HCT116 (cell line): ENCODE measurements at regions not wholly inside any gene's neighbourhood (a gene's known extent, or its start where the extent isn't known, plus 50 kb on each side); places are given as distances from the start of the nearest gene placed in this dataset.

Experiments used
- ATAC-seq: fragments of 200-7000 bp; cut with Tn5 transposase; 2 replicates; pipeline ENCODE4 v1.9.1; 2020; ENCODE audit warnings: mild to moderate bottlenecking, moderate library complexity
- BruUV-seq: library from RNA; stranded (reverse); fragments of 400-500 nt; replicated peaks from 2 replicates; lab custom pipeline; 2021; lab: Mats Ljungman, UMichigan
- CTCF ChIA-PET: fragments of 300-600 bp; sonication (Branson Sonifier 250); formaldehyde crosslinking; loops from one replicate; lab custom pipeline; 2021; ENCODE audit warnings: antibody characterized with exemption; lab: Charles Lee
- POLR2A ChIA-PET: fragments of 300-600, 350-600 bp; sonication (Branson Sonifier 250); formaldehyde crosslinking; loops from one replicate; lab custom pipeline; 2021; ENCODE audit warnings: antibody characterized with exemption; lab: Charles Lee
- RAD21 ChIA-PET, 2 experiments: fragments of 300-600 bp; sonication (Branson Sonifier 250); formaldehyde crosslinking; loops; one replicate each; lab custom pipeline; 2023; ENCODE audit warnings: low total read pairs in 2 of 2; ENCODE audit not compliant: uncharacterized antibody in 2 of 2, unreplicated experiment in 2 of 2, low non-redundant PET in 1 of 2; lab: Charles Lee
- DNase-seq: peaks from one replicate; pipeline ENCODE4 v3.0.0-alpha.2; 2010; ENCODE audit warnings: low read depth, low spot score
- H2AFZ ChIP-seq: fragments of 200-600 bp; shearing (Covaris generic), sonication (generic); 2 replicates; pipeline ENCODE4 v1.6.1; 2017; ENCODE audit warnings: low read depth, mixed run types, mixed read lengths, antibody characterized with exemption, low read length; ENCODE audit not compliant: poor library complexity, severe bottlenecking
- H3K27ac ChIP-seq: 2 replicates; pipeline ENCODE4 v1.5.1; 2012; ENCODE audit warnings: low read depth, low read length
- H3K27me3 ChIP-seq: fragments of 200-600 bp; sonication (generic); 2 replicates; pipeline ENCODE4 v1.6.1; 2016; ENCODE audit warnings: mixed run types, low read length, mixed read lengths; ENCODE audit not compliant: insufficient read depth
- H3K36me3 ChIP-seq, 2 experiments: fragments of 200-500 bp in 1 of 2; fragments of 200-600 bp in 1 of 2; sonication (Bioruptor generic) in 1 of 2; sonication (generic) in 1 of 2; 2 replicates each; pipeline versions ENCODE4 v1.5.1 to v1.6.1; 2014 to 2016; ENCODE audit warnings: low read length in 2 of 2, inconsistent platforms in 1 of 2, mixed read lengths in 1 of 2, mixed run types in 1 of 2; ENCODE audit not compliant: insufficient read depth in 2 of 2, control insufficient read depth in 1 of 2
- H3K4me1 ChIP-seq, 2 experiments: fragments of 200-600 bp in 1 of 2; sonication (generic) in 1 of 2; 2 replicates each; pipeline versions ENCODE4 v1.5.1 to v1.6.1; 2012 to 2017; ENCODE audit warnings: low read length in 2 of 2, inconsistent platforms in 1 of 2, mild to moderate bottlenecking in 1 of 2, mixed read lengths in 1 of 2, mixed run types in 1 of 2, moderate library complexity in 1 of 2; ENCODE audit not compliant: insufficient read depth in 2 of 2, control insufficient read depth in 1 of 2
- H3K4me2 ChIP-seq: fragments of 200-600 bp; sonication (generic); 2 replicates; pipeline ENCODE4 v1.6.1; 2017; ENCODE audit warnings: mixed run types, low read length, mixed read lengths
- H3K4me3 ChIP-seq, 2 experiments: fragments of 200-600 bp in 1 of 2; sonication (generic) in 1 of 2; replicated peaks in 1 of 2; 2 replicates each; pipeline ENCODE4 v1.5.1; 2011 to 2016; ENCODE audit warnings: low read length in 2 of 2, control low read depth in 1 of 2, low read depth in 1 of 2, mild to moderate bottlenecking in 1 of 2, mixed read lengths in 1 of 2, mixed run types in 1 of 2
- H3K79me2 ChIP-seq: fragments of 200-600 bp; sonication (generic); 2 replicates; pipeline ENCODE4 v1.6.1; 2017; ENCODE audit warnings: mild to moderate bottlenecking, mixed run types, low read length, moderate library complexity, mixed read lengths; ENCODE audit not compliant: insufficient read depth
- H3K9ac ChIP-seq: fragments of 200-600 bp; sonication (generic); 2 replicates; pipeline ENCODE4 v1.6.1; 2016; ENCODE audit warnings: low read length, mixed read lengths
- H3K9me2 ChIP-seq: fragments of 200-600 bp; sonication (generic), shearing (Covaris generic); 2 replicates; pipeline ENCODE4 v1.6.1; 2017; ENCODE audit warnings: mixed run types, mild to moderate bottlenecking, moderate library complexity; ENCODE audit not compliant: insufficient read depth
- H3K9me3 ChIP-seq, 2 experiments: fragments of 200-500 bp in 1 of 2; fragments of 200-600 bp in 1 of 2; sonication (Bioruptor generic) in 1 of 2; sonication (generic) in 1 of 2; 2 replicates each; pipeline ENCODE4 v1.6.1; 2014 to 2017; ENCODE audit warnings: low read length in 2 of 2, mixed read lengths in 2 of 2, inconsistent platforms in 1 of 2, low read depth in 1 of 2, mild to moderate bottlenecking in 1 of 2, mixed run types in 1 of 2, moderate library complexity in 1 of 2; ENCODE audit not compliant: control insufficient read depth in 1 of 2, insufficient read depth in 1 of 2
- H4K20me1 ChIP-seq: fragments of 200-600 bp; sonication (generic), shearing (Covaris generic); 2 replicates; pipeline ENCODE4 v1.6.1; 2017; ENCODE audit warnings: mixed run types, mild to moderate bottlenecking, moderate library complexity; ENCODE audit not compliant: insufficient read depth
- ATF3 ChIP-seq: IDR thresholded peaks from 2 replicates; pipeline ENCODE4 v1.6.1; 2012
- CBX3 ChIP-seq: IDR thresholded peaks from 2 replicates; pipeline ENCODE4 v1.6.1; 2012; ENCODE audit warnings: low read depth
- EGR1 ChIP-seq: IDR thresholded peaks from 2 replicates; pipeline ENCODE4 v1.6.1; 2012; ENCODE audit warnings: low read depth
- ELF1 ChIP-seq: IDR thresholded peaks from 2 replicates; pipeline ENCODE4 v1.6.1; 2012; ENCODE audit warnings: low read depth, borderline replicate concordance
- EZH2 ChIP-seq: fragments of 200-600 bp; sonication (generic); IDR thresholded peaks from 2 replicates; pipeline ENCODE4 v1.6.1; 2017; ENCODE audit warnings: antibody characterized with exemption, mixed run types
- EZH2phosphoT487 ChIP-seq: fragments of 200-600 bp; IDR thresholded peaks from 2 replicates; pipeline ENCODE4 v1.6.1; 2018; ENCODE audit warnings: antibody characterized with exemption, borderline replicate concordance
- JUND ChIP-seq: IDR thresholded peaks from 2 replicates; pipeline ENCODE4 v1.6.1; 2012
- POLR2A ChIP-seq: IDR thresholded peaks from 2 replicates; pipeline ENCODE4 v1.7.0; 2011; ENCODE audit warnings: borderline replicate concordance; ENCODE audit not compliant: insufficient read depth, insufficient read length; ENCODE audit errors: extremely low read depth
- POLR2AphosphoS5 ChIP-seq: IDR thresholded peaks from 2 replicates; pipeline ENCODE4 v1.6.1; 2011; ENCODE audit warnings: mild to moderate bottlenecking, low read depth, low read length, moderate library complexity
- SIN3A ChIP-seq: IDR thresholded peaks from 2 replicates; pipeline ENCODE4 v1.6.1; 2012; ENCODE audit warnings: low read depth
- SRF ChIP-seq: IDR thresholded peaks from 2 replicates; pipeline ENCODE4 v1.6.1; 2012; ENCODE audit warnings: low read depth
- TCF7L2 ChIP-seq: IDR thresholded peaks from 2 replicates; pipeline ENCODE4 v1.7.0; 2011; ENCODE audit warnings: borderline replicate concordance, inconsistent platforms; ENCODE audit not compliant: insufficient read depth, insufficient read length; ENCODE audit errors: extremely low read depth
- YY1 ChIP-seq: IDR thresholded peaks from 2 replicates; pipeline ENCODE4 v1.6.1; 2011; ENCODE audit warnings: low read length, low read depth, moderate library complexity, mild to moderate bottlenecking; ENCODE audit not compliant: insufficient replicate concordance; ENCODE audit errors: extremely low read depth
- ZFX ChIP-seq: fragments of 450-650 bp; IDR thresholded peaks from 2 replicates; pipeline ENCODE4 v1.6.1; 2017
- ZNF274 ChIP-seq: fragments of 200-500 bp; sonication (Bioruptor generic); IDR thresholded peaks from 2 replicates; pipeline ENCODE4 v1.6.1; 2014; ENCODE audit warnings: mild to moderate bottlenecking, low read depth, low read length, inconsistent platforms
- intact Hi-C: fragments of 100-400 bp; cut with micrococcal nuclease; formaldehyde crosslinking; loops from 2 replicates; pipeline ENCODE4 v1.10.0; 2022
- TF ChIP-seq, protein P1 (sequence below): IDR thresholded peaks from 2 replicates; pipeline ENCODE4 v1.6.1; 2011; ENCODE audit warnings: mild to moderate bottlenecking, low read length, moderate library complexity; ENCODE audit not compliant: insufficient replicate concordance; ENCODE audit errors: extremely low read depth
- TF ChIP-seq, protein P2 (sequence below): IDR thresholded peaks from 2 replicates; pipeline ENCODE4 v1.6.1; 2012

DNA sequence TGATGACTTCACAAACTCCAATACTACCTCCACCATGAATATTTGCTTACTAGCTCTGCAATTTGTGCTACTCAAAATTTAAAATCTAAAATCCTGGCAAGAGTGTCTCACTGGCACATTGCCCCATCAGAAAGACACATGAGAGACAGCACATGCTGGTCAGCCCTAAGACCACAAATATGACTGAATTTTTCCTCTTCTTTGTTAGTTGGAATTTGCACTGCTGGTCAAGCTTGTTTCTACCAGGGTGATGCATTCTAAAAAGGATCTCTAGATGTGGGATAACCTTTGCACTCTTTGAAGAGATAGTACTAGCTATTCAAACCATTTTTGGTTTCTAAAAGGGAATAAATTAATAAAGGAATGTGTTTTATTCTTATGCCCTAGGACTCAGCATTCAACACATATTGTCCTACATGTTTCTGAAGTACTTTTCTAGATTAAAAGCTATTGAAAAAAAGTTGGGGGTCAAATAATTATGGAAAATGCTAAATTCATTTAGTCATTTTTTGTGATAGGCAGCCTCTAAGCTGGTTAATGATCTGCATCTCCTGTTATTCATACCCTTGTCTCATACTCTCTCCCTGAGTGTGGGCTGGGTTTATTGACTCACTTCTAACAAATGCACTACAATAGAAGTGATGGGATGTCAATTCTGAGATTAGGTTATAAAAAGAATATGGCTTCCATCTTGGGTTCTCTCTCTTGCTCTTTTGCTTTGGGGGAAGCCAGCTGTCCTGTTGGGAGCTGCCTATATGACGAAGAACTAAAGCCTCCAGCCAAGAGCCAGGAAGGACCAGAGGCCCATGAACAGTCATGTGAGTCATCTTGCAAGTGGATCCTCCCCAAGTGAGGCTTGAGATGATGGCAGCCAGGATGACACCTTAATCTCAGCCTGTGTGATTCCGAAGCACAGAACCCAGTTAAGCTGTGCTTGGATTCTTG, 211.5 kb upstream of the CRY1 start:
- Histone ChIP-seq H3K4me2 (no peak overlapping the region), H3K27ac (no peak overlapping the region), H3K27me3 (no peaks in the 10 kb centered on the region), H3K79me2 (no peaks in the 10 kb centered on the region), H3K9me2 (no peaks in the 10 kb centered on the region), H3K9ac (no peak overlapping the region), H2AFZ (no peak overlapping the region), H3K36me3 (no peaks in the 10 kb centered on the region), H3K9me3 (no peaks in the 10 kb centered on the region), H3K4me3 (no peak overlapping the region), H4K20me1 (no peaks in the 10 kb centered on the region), H3K4me1 (no peaks in the 10 kb centered on the region)
- BruUV-seq: no TSS peak
- TF ChIP-seq POLR2A: no peak
- no peak for TF ChIP-seq TCF7L2
- no peak for TF ChIP-seq SIN3A
- no peak for TF ChIP-seq YY1
- TF ChIP-seq POLR2AphosphoS5: no peak
- TF ChIP-seq CBX3: no peak
- no peak for TF ChIP-seq JUND
- no peak for TF ChIP-seq ATF3
- no peak for TF ChIP-seq ZFX
- TF ChIP-seq EGR1: no peak
- TF ChIP-seq, protein P1, sequence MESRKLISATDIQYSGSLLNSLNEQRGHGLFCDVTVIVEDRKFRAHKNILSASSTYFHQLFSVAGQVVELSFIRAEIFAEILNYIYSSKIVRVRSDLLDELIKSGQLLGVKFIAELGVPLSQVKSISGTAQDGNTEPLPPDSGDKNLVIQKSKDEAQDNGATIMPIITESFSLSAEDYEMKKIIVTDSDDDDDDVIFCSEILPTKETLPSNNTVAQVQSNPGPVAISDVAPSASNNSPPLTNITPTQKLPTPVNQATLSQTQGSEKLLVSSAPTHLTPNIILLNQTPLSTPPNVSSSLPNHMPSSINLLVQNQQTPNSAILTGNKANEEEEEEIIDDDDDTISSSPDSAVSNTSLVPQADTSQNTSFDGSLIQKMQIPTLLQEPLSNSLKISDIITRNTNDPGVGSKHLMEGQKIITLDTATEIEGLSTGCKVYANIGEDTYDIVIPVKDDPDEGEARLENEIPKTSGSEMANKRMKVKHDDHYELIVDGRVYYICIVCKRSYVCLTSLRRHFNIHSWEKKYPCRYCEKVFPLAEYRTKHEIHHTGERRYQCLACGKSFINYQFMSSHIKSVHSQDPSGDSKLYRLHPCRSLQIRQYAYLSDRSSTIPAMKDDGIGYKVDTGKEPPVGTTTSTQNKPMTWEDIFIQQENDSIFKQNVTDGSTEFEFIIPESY: no peak
- no peak for TF ChIP-seq ELF1
- TF ChIP-seq EZH2phosphoT487: no peak
- TF ChIP-seq EZH2: no peak
- TF ChIP-seq, protein P2, sequence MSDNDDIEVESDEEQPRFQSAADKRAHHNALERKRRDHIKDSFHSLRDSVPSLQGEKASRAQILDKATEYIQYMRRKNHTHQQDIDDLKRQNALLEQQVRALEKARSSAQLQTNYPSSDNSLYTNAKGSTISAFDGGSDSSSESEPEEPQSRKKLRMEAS: no peak
- no peak for TF ChIP-seq ZNF274
- no peak for TF ChIP-seq SRF
- POLR2A ChIA-PET: no interaction called here
- intact Hi-C loops: loop anchor here (5.0 kb wide), 1 partner anchor 503 kb away; no protein-coding TSS in a partner anchor
- RAD21 ChIA-PET: no interaction called here
- no peak for ATAC-seq
- CTCF ChIA-PET: interaction anchor here (1.7 to 1.8 kb wide), 2 partner anchors 100 to 173 kb away, joined by 4 read pairs; no protein-coding TSS in a partner anchor
- DNase-seq: no peak
